HG03457 (cell line): ENCODE measurements at regions not wholly inside any gene's neighbourhood (a gene's known extent, or its start where the extent isn't known, plus 50 kb on each side); places are given as distances from the start of the nearest gene placed in this dataset.

Experiments used
- ATAC-seq: cut with Tn5 transposase; IDR thresholded peaks from one replicate; pipeline ENCODE4 v1.9.1; 2021; ENCODE audit warnings: moderate number of reproducible peaks; ENCODE audit not compliant: unreplicated experiment

DNA sequence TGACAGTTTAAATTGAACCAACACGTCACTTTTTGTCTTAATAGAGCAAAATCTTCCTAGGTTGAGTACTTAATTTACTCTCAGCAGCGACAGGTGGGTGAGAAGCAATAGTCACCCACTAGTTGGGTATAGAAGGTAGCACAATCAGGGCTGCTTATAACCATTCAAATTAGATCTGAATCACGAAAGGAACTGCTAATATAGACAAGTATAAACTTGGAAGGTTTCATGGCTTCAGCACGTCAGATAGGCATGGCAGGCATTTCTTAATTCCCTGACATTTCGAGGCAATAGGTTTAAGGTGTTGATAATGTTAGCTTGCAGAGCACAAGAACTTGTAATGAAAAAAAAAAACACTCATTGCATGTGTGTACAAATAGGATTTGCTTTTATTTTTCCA is 853.4 kb downstream of the PCDH7 start:
- no peak for ATAC-seq

- ATAC-seq, result no peak
Measured at GRCh38 chr4:31575504-31575903, 855.3 kb downstream of the PCDH7 start.

DNA sequence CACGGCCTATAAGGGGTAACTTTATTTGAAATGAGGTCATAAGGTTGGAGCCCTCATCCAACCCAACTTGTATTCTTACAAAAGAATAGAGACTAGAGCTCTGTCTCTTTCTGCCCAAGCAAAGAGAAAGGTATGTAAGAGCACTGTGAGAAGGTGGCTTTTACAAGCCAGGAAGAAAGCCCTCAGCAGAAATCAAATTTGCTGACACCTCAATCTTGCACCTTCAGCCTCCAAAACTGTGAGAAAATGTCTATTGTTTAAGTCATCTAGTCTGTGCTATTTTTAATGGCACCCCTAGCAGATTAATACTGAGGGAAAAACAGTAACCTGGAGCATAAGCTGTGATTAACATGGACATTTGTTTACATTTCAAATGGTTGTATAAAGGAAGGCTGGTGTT is 860.7 kb downstream of the PCDH7 start:
- ATAC-seq, result no peak

DNA sequence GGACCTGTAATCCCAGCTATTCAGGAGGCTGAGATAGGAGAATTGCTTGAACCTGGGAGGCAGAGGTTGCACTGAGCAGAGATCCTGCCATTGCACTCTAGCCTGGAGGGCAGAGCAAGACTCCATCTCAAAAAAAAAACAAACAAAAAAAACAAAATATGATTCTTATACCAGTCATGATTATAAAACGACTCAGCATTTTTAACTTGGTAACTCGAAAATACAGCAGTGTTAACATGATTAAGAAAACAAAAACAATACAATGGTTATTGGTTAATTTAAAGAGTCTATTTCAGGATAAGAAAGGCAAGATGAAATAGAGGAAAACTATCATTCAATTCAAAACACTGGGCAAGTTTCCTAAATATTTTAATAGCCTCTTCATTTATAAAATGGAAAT is 865.3 kb downstream of the PCDH7 start:
- no peak for ATAC-seq

DNA sequence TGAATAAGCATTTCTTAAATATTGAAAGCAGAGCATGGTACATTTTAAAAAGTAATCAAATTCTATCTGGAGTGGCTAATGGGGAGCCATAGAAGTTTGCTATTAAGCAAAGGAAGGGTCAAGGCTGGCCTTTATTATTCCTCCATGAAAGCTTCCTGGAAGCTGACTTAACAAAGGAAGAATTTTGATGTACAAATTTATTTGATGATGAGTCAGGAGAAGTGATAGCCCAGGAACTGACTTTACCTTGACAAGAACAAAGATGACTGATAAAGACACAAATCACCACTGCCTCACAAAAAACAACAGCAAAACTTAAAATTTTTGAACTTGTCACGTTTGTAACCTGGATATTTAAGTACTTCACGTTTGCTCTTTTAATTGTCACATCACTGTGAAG is 872.1 kb downstream of the PCDH7 start:
- no peak for ATAC-seq

- ATAC-seq, result no peak
Measured at GRCh38 chr4:31595496-31595895, 875.3 kb downstream of the PCDH7 start.

DNA sequence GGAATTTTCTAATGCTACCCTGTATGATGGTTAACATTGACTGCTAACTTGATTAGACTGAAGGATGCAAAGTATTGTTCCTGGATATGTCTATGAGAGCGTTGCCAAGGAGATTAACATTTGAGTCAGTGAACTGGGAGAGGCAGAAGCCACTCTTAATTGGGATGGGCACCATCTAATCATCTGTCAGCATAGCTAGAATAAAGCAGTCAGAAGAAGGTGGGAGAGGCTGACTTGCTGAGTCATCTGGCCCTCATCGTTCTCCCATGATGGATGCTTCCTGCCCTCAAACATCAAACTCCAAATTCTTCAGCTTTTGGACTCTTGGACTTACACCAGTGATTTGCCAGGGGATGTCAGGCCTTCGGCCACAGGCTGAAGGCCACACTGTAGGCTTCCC is 878.5 kb downstream of the PCDH7 start:
- ATAC-seq, result no peak

DNA sequence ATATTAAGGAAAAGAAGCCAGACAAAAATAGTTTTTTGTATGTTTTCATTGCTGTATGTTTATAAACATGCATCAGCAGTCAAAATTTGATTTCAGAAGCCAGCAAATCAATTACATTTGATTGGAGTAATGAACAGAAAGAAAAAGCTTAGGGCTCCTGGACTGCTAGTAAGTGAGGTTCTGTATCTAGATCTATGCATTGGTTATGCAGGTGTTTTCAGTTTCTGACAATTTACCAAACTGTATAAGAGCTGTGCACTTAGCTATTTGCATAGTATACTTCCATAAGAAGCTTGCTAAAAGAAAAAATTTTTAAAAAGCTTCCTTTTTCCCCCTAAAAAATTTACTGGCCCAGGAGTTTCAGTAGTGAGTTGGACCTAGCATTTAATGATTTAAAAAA is 881.6 kb downstream of the PCDH7 start:
- ATAC-seq, result no peak

GRCh38 chr4:31613946-31614623 is 893.9 kb downstream of the PCDH7 start:
- ATAC-seq, result no peak

GRCh38 chr4:31617667-31618066 is 897.5 kb downstream of the PCDH7 start:
- no peak for ATAC-seq

DNA sequence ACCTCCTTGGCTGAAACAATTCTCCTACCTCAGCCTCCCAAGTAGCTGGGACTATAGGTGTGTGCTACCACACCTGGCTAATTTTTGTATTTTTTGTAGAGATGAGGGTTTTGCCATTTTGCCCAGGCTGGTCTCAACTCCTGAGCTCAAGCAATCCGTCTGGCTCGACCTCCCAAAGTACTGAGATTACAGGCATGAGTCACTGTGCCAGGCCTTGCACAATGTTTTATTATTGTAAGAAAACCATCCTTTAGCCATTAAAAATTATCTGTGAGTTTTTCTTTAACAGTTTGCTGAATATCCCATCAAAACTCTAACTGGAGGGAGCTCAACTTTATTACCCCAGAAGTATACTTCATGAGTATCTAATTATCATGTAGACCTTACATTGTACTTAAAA is 900.3 kb downstream of the PCDH7 start:
- ATAC-seq, result no peak

- ATAC-seq, result no peak
Measured at GRCh38 chr4:31645236-31645635, 925.1 kb downstream of the PCDH7 start.

GRCh38 chr4:31647786-31648185 is 927.6 kb downstream of the PCDH7 start:
- ATAC-seq, result no peak

DNA sequence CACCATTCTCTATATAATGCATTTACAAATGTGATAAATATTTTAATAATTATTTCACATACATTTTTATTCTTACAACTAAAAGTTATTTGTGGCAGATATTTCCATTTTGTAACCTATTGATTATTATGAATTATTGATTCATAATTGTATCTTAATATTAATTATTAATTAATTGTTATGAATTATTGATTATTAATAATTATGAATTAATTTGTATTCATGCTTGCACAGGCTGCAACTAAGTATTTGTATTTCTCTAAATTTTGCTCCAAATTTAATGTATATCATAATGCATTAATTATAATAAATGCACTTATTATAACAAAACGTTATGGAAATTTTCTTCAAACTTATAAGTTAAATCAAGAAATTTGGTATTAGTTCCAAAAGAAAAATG is 929.7 kb downstream of the PCDH7 start:
- no peak for ATAC-seq

- ATAC-seq, result no peak
Measured at GRCh38 chr4:31651541-31651940, 931.4 kb downstream of the PCDH7 start.

DNA sequence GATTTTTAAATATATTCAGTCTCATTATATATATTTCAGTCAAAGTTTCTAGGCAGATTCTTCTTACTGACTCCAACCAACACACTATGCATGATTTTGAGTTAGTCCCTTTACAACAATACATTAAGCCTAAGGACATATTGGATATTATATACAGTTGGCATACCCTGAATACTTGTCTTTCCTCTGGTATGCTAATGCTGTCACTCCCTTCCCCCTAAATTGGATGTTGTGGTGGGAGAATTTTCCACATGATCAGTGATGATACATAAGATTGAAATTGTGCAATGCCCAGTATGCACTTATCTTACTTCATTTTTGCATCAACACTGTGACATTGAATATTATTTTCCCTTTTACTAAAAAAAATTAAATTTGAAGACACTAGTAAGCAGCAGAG is 935.2 kb downstream of the PCDH7 start:
- ATAC-seq, result no peak

GRCh38 chr4:31657859-31658570 is 937.8 kb downstream of the PCDH7 start:
- no peak for ATAC-seq

GRCh38 chr4:31660916-31661315 is 940.7 kb downstream of the PCDH7 start:
- ATAC-seq, result no peak

DNA sequence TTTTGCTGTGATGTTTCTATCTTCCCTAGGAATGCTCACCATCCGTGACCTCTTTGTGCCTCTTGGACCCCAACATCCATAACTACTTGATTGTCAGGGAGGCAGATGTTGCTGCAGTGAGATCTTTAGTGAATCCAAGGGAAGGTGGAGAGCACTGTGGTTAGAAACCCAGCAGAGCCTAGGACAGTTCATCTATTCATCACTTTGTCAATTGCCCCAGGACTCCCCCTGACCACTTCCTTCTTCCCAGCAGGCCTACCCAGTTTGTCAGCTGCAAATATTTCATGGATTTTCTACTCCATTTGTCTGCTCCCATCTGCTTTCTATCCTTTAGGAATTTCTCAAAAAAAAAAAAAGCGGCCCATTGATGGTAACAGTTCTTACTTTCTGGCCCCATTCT is 942.8 kb downstream of the PCDH7 start:
- ATAC-seq, result no peak

GRCh38 chr4:31667686-31668085 is 947.5 kb downstream of the PCDH7 start:
- no peak for ATAC-seq

GRCh38 chr4:31674313-31674947 is 954.3 kb downstream of the PCDH7 start:
- no peak for ATAC-seq

DNA sequence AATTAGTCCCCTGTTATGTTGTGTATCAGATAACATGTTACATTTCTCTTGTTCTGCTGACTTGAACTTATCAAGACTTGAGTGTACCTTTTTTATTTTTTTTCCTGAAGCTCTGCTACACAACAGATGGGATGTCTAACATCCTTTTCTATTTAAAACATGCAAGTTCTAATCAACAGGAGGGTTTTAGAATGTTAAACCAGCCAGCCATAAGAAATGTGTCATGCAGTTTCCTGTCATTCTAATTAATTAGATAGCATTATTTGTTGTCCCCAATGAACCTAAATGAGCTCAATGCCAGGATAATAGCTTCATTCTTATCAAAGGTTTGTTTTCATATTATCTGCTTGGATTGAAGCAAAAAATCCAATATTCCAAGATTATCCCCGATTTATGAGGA is 958.2 kb downstream of the PCDH7 start:
- no peak for ATAC-seq
